T-cell (primary cell): ENCODE measurements at regions not wholly inside any gene's neighbourhood (a gene's known extent, or its start where the extent isn't known, plus 50 kb on each side); places are given as distances from the start of the nearest gene placed in this dataset.

Source experiments
- ATAC-seq, 4 experiments: fragments of 200-7000 bp in 3 of 4; fragments of 150-1000 bp in 1 of 4; cut with Tn5 transposase; replicated peaks in 1 of 4; 1 replicate in 3 of 4; 2 replicates in 1 of 4; pipeline ENCODE4 v1.10.0; 2021; ENCODE audit warnings: moderate library complexity in 3 of 4, mild to moderate bottlenecking in 2 of 4, moderate number of reproducible peaks in 1 of 4
- CTCF ChIA-PET, 2 donors: fragments of 300-600 bp; sonication (Branson Sonifier 250); formaldehyde crosslinking; loops; one replicate each; lab custom pipeline; 2022; ENCODE audit warnings: antibody characterized with exemption in 2 of 2; lab: Charles Lee
- POLR2A ChIA-PET, 2 donors: fragments of 300-600 bp; sonication (Branson Sonifier 250); formaldehyde crosslinking; loops; one replicate each; lab custom pipeline; 2022; ENCODE audit warnings: antibody characterized with exemption in 2 of 2; lab: Charles Lee
- DNase-seq, 35 experiments: peaks; one replicate each; pipeline versions ENCODE4 v3.0.0 to v3.0.0-alpha.2; 2013 to 2023
- H3K27ac ChIP-seq: one replicate; pipeline ENCODE4 v1.5.1; 2013; ENCODE audit warnings: low read length
- H3K27me3 ChIP-seq, 2 experiments: replicated peaks in 1 of 2; 1 replicate in 1 of 2; 2 replicates in 1 of 2; pipeline versions ENCODE4 v1.6.1 to v1.7.0; 2013; ENCODE audit warnings: low read length in 1 of 2, mixed read lengths in 1 of 2; ENCODE audit not compliant: control insufficient read depth in 2 of 2, insufficient read depth in 2 of 2; ENCODE audit errors: extremely low read depth in 1 of 2
- H3K36me3 ChIP-seq, 2 donors: 1 replicate in 1 of 2; 2 replicates in 1 of 2; pipeline versions ENCODE4 v1.6.1 to v1.7.0; 2013; ENCODE audit warnings: low read length in 1 of 2; ENCODE audit not compliant: control insufficient read depth in 2 of 2, insufficient read depth in 1 of 2; ENCODE audit errors: extremely low read depth in 1 of 2
- H3K4me1 ChIP-seq, 2 experiments: 1 replicate in 1 of 2; 2 replicates in 1 of 2; pipeline versions ENCODE4 v1.6.1 to v1.7.0; 2013; ENCODE audit warnings: low read length in 2 of 2, mixed read lengths in 1 of 2; ENCODE audit not compliant: insufficient read depth in 2 of 2, control insufficient read depth in 1 of 2; ENCODE audit errors: extremely low read depth in 1 of 2
- H3K4me3 ChIP-seq, 2 donors: 1 replicate in 1 of 2; 2 replicates in 1 of 2; pipeline versions ENCODE4 v1.5.1 to v1.7.0; 2013; ENCODE audit warnings: mild to moderate bottlenecking in 2 of 2, low read length in 1 of 2, moderate library complexity in 1 of 2; ENCODE audit not compliant: control insufficient read depth in 1 of 2; ENCODE audit errors: extremely low read depth in 1 of 2
- H3K9me3 ChIP-seq: 2 replicates; pipeline ENCODE4 v1.7.0; 2013
- H3K27ac Mint-ChIP-seq, 2 donors: one replicate each; pipeline ENCODE4 v1.8.0; 2020 to 2021; ENCODE audit warnings: mild to moderate bottlenecking in 2 of 2, mixed read lengths in 2 of 2
- H3K27me3 Mint-ChIP-seq, 2 donors: one replicate each; pipeline ENCODE4 v1.8.0; 2021 to 2022; ENCODE audit warnings: mixed read lengths in 2 of 2
- H3K36me3 Mint-ChIP-seq: one replicate; pipeline ENCODE4 v1.8.0; 2021; ENCODE audit warnings: mixed read lengths
- H3K4me1 Mint-ChIP-seq, 3 donors: one replicate each; pipeline ENCODE4 v1.8.0; 2020 to 2022; ENCODE audit warnings: mixed read lengths in 3 of 3, mild to moderate bottlenecking in 1 of 3
- H3K4me3 Mint-ChIP-seq, 3 donors: one replicate each; pipeline ENCODE4 v1.8.0; 2020 to 2022; ENCODE audit warnings: mild to moderate bottlenecking in 3 of 3, mixed read lengths in 3 of 3, moderate library complexity in 3 of 3
- H3K9me3 Mint-ChIP-seq, 3 donors: one replicate each; pipeline ENCODE4 v1.8.0; 2020 to 2022; ENCODE audit warnings: mixed read lengths in 3 of 3
- WGBS: methylation state at CpG from one replicate; pipeline ENCODE4 v1.1.5; 2013; ENCODE audit warnings: missing lambda C conversion rate; ENCODE audit not compliant: insufficient coverage; 5-methylcytosine and 5-hydroxymethylcytosine counted together

- 100% methylated on average over 1 of the region's 2 CpGs for WGBS
- H3K4me3 ChIP-seq: no peak overlapping the region
- no peaks in the 10 kb centered on the region for H3K27me3 ChIP-seq
- no peaks in the 10 kb centered on the region for H3K36me3 ChIP-seq
- no peak overlapping the region for H3K27ac ChIP-seq
- ATAC-seq: no peak
- no peaks in the 10 kb centered on the region for H3K9me3 Mint-ChIP-seq
- H3K4me1 Mint-ChIP-seq: peaks cover 0 to 2% (median 0%) of the 10 kb centered on the region in 3 donors
- no peaks in the 10 kb centered on the region for H3K9me3 ChIP-seq
- DNase-seq: no peak
- ChIA-PET CTCF (no interaction called here), POLR2A (no interaction called here)
- H3K27me3 Mint-ChIP-seq: peaks cover 8 to 10% of the 10 kb centered on the region in 2 donors
- no peaks in the 10 kb centered on the region for H3K4me1 ChIP-seq
- no peaks in the 10 kb centered on the region for H3K36me3 Mint-ChIP-seq
- no peak overlapping the region for H3K27ac Mint-ChIP-seq
- H3K4me3 Mint-ChIP-seq: no peak overlapping the region
Measured at GRCh38 chr2:221022554-221022953, 549.5 kb downstream of the EPHA4 start.

GRCh38 chr2:221025398-221025797 is 546.7 kb downstream of the EPHA4 start:
- Histone ChIP-seq H3K36me3 (no peaks in the 10 kb centered on the region), H3K9me3 (no peaks in the 10 kb centered on the region), H3K4me1 (no peaks in the 10 kb centered on the region), H3K27ac (no peak overlapping the region), H3K4me3 (no peak overlapping the region), H3K27me3 (no peaks in the 10 kb centered on the region)
- ATAC-seq: no peak
- no CpG with 5 or more reads among the region's 1 CpG for WGBS
- Mint-ChIP-seq H3K27me3 (peaks cover 8 to 10% of the 10 kb centered on the region in 2 donors), H3K4me3 (no peak overlapping the region), H3K36me3 (no peaks in the 10 kb centered on the region), H3K4me1 (peaks cover 0 to 2% (median 0%) of the 10 kb centered on the region in 3 donors), H3K9me3 (no peaks in the 10 kb centered on the region), H3K27ac (no peak overlapping the region)
- DNase-seq: no peak
- CTCF ChIA-PET: no interaction called here
- POLR2A ChIA-PET: no interaction called here

GRCh38 chr2:221034026-221034701 is 537.9 kb downstream of the EPHA4 start:
- no peak for DNase-seq
- Mint-ChIP-seq H3K27ac (no peak overlapping the region), H3K27me3 (peaks cover 5 to 18% of the 10 kb centered on the region in 2 donors), H3K36me3 (no peaks in the 10 kb centered on the region), H3K4me1 (no peaks in the 10 kb centered on the region), H3K9me3 (no peaks in the 10 kb centered on the region), H3K4me3 (no peak overlapping the region)
- WGBS: 60% methylated on average over 1 of the region's 2 CpGs
- Histone ChIP-seq H3K27me3 (no peaks in the 10 kb centered on the region), H3K9me3 (no peaks in the 10 kb centered on the region), H3K36me3 (no peaks in the 10 kb centered on the region), H3K4me3 (no peak overlapping the region), H3K4me1 (no peaks in the 10 kb centered on the region), H3K27ac (no peak overlapping the region)
- POLR2A ChIA-PET: no interaction called here
- CTCF ChIA-PET: no interaction called here
- ATAC-seq: no peak

- 100% methylated on average over 2 of the region's 4 CpGs for WGBS
- no peaks in the 10 kb centered on the region for H3K36me3 Mint-ChIP-seq
- ChIA-PET CTCF (no interaction called here), POLR2A (no interaction called here)
- peaks cover 0 to 3% of the 10 kb centered on the region in 2 experiments for H3K27me3 ChIP-seq
- no peaks in the 10 kb centered on the region for H3K9me3 Mint-ChIP-seq
- no peak overlapping the region for H3K27ac Mint-ChIP-seq
- no peaks in the 10 kb centered on the region for H3K36me3 ChIP-seq
- no peaks in the 10 kb centered on the region for H3K4me1 Mint-ChIP-seq
- no peaks in the 10 kb centered on the region for H3K4me1 ChIP-seq
- no peak for DNase-seq
- no peak overlapping the region for H3K4me3 ChIP-seq
- no peak for ATAC-seq
- H3K27ac ChIP-seq: no peak overlapping the region
- no peak overlapping the region for H3K4me3 Mint-ChIP-seq
- no peaks in the 10 kb centered on the region for H3K9me3 ChIP-seq
- H3K27me3 Mint-ChIP-seq: peaks cover 5 to 18% of the 10 kb centered on the region in 2 donors
Measured at GRCh38 chr2:221034973-221035372, 537.1 kb downstream of the EPHA4 start.

GRCh38 chr2:221042926-221043325 is 529.2 kb downstream of the EPHA4 start:
- Mint-ChIP-seq H3K36me3 (no peaks in the 10 kb centered on the region), H3K27ac (no peak overlapping the region), H3K27me3 (peaks cover 0 to 1% of the 10 kb centered on the region in 2 donors), H3K9me3 (no peaks in the 10 kb centered on the region), H3K4me1 (no peaks in the 10 kb centered on the region), H3K4me3 (no peak overlapping the region)
- CTCF ChIA-PET: no interaction called here
- WGBS: 77% methylated on average over 3 of the region's 6 CpGs
- Histone ChIP-seq H3K4me3 (no peak overlapping the region), H3K27ac (no peak overlapping the region), H3K4me1 (no peaks in the 10 kb centered on the region), H3K36me3 (no peaks in the 10 kb centered on the region), H3K27me3 (peaks cover 0 to 7% of the 10 kb centered on the region in 2 experiments), H3K9me3 (no peaks in the 10 kb centered on the region)
- no peak for DNase-seq
- POLR2A ChIA-PET: no interaction called here
- ATAC-seq: no peak

GRCh38 chr2:221044781-221045180 is 527.3 kb downstream of the EPHA4 start:
- Mint-ChIP-seq H3K27ac (no peak overlapping the region), H3K9me3 (no peaks in the 10 kb centered on the region), H3K36me3 (no peaks in the 10 kb centered on the region), H3K4me1 (peaks cover 0 to 2% (median 0%) of the 10 kb centered on the region in 3 donors), H3K27me3 (peaks cover 0 to 1% of the 10 kb centered on the region in 2 donors), H3K4me3 (no peak overlapping the region)
- no peaks in the 10 kb centered on the region for H3K36me3 ChIP-seq
- no peaks in the 10 kb centered on the region for H3K9me3 ChIP-seq
- WGBS: 84% methylated on average over 5 of the region's 5 CpGs
- peaks cover 0 to 4% of the 10 kb centered on the region in 2 experiments for H3K27me3 ChIP-seq
- ChIA-PET CTCF (no interaction called here), POLR2A (no interaction called here)
- no peak for DNase-seq
- no peak for ATAC-seq
- no peak overlapping the region for H3K4me3 ChIP-seq
- H3K4me1 ChIP-seq: no peaks in the 10 kb centered on the region
- no peak overlapping the region for H3K27ac ChIP-seq
